ENCODE measurements at regions not wholly inside any gene's neighbourhood (a gene's known extent, or its start where the extent isn't known, plus 50 kb on each side); places are given as distances from the start of the nearest gene placed in this dataset.

- Histone ChIP-seq H3K79me1 (replicated peaks; ENCODE audit: low read length, poor library complexity, severe bottlenecking) (no peaks in the 10 kb centered on the region), H3K4me1 (ENCODE audit: control insufficient read depth, insufficient read depth, low read depth, low read length) (no peaks in the 10 kb centered on the region), H3K9ac (ENCODE audit: low read length) (no peak overlapping the region), H3K36me3 (ENCODE audit: control insufficient read depth in 1 of 2, insufficient read depth in 2 of 2, low read depth in 1 of 2, low read length in 2 of 2) (no peaks in the 10 kb centered on the region), H3K18ac (ENCODE audit: low read depth in 1 of 2, low read length in 2 of 2) (no peak overlapping the region), H3K4me2 (ENCODE audit: low read length, poor library complexity, severe bottlenecking) (no peak overlapping the region), H2BK12ac (ENCODE audit: low read length in 2 of 2) (no peak overlapping the region), H4K91ac (ENCODE audit: low read length) (no peak overlapping the region), H2AK5ac (ENCODE audit: low read length, severe bottlenecking) (no peak overlapping the region), H3K14ac (ENCODE audit: low read length in 2 of 2) (no peak overlapping the region), H2BK5ac (ENCODE audit: low read depth, low read length, poor library complexity, severe bottlenecking) (no peak overlapping the region), H2BK15ac (ENCODE audit: low read depth, poor library complexity, severe bottlenecking) (no peak overlapping the region), H3K27ac (ENCODE audit: low read length, poor library complexity, severe bottlenecking) (no peak overlapping the region), H3K23ac (ENCODE audit: low read length in 2 of 2) (no peak overlapping the region), H3K27me3 (ENCODE audit: control insufficient read depth in 1 of 2, insufficient read depth in 1 of 2, low read length in 2 of 2) (no peaks in the 10 kb centered on the region), H2AFZ (ENCODE audit: low read depth, low read length) (no peak overlapping the region), H3K4ac (ENCODE audit: low read depth in 1 of 2, low read length in 2 of 2) (no peak overlapping the region), H3K4me3 (ENCODE audit: insufficient read depth in 1 of 2, low read depth in 1 of 2, low read length in 2 of 2) (no peak overlapping the region), H2BK120ac (ENCODE audit: low read depth, low read length) (no peak overlapping the region), H4K8ac (ENCODE audit: low read length) (no peak overlapping the region), H3K9me3 (ENCODE audit: control insufficient read depth, low read length) (peaks cover 9% of the 10 kb centered on the region)
- no peak for DNase-seq
- 50% methylated on average over 1 of the region's 1 CpG for WGBS
These were observed 326.2 kb upstream of the FSHR start for GRCh38 chr2:49480520-49480919.

DNA sequence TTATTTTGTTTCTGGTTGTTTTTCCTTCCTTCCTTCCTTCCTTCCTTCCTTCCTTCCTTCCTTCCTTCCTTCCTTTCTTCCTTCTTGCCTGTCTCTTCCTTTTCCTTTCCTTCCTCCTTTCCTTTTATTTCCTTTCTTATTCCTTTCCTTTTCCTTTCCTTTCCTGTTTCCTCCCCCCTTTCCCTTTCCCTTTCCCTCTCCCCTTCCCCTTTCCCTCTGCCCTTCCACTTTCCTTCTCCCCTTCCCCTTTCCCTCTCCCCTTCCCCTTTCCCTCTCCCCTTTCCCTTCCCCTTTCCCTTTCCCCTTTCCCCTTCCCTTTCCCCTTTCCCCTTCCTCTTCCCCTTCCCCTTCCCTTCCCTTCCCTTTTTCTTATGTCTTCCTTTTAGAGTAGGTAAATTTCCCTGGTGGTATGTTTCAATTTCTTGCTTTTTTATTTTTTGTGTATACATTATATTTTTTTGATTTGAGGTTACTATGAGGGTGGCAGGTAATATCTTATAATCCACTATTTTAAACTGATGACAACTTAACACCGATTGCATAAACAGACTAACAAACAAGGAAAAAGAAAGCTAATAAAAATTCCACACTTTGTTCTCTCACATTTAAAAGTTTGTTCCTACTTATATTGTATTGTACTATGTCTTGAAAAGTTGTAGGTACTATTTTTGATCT is 311.0 kb upstream of the FSHR start:
- no CpG with 5 or more reads among the region's 1 CpG for WGBS
- no peak overlapping the region for H3K4me3 ChIP-seq (ENCODE audit: insufficient read depth in 1 of 2, low read depth in 1 of 2, low read length in 2 of 2)

GRCh38 chr2:49459314-49459993 is 305.1 kb upstream of the FSHR start:
- Histone ChIP-seq H3K36me3 (ENCODE audit: control insufficient read depth in 1 of 2, insufficient read depth in 2 of 2, low read depth in 1 of 2, low read length in 2 of 2) (no peaks in the 10 kb centered on the region), H3K14ac (ENCODE audit: low read length in 2 of 2) (no peak overlapping the region), H3K23ac (ENCODE audit: low read length in 2 of 2) (no peak overlapping the region), H2AFZ (ENCODE audit: low read depth, low read length) (no peak overlapping the region), H4K8ac (ENCODE audit: low read length) (no peak overlapping the region), H2BK15ac (ENCODE audit: low read depth, poor library complexity, severe bottlenecking) (no peak overlapping the region), H3K4ac (ENCODE audit: low read depth in 1 of 2, low read length in 2 of 2) (no peak overlapping the region), H4K91ac (ENCODE audit: low read length) (no peak overlapping the region), H3K9me3 (ENCODE audit: control insufficient read depth, low read length) (peaks cover 6% of the 10 kb centered on the region), H2BK12ac (ENCODE audit: low read length in 2 of 2) (no peak overlapping the region), H3K4me1 (ENCODE audit: control insufficient read depth, insufficient read depth, low read depth, low read length) (no peaks in the 10 kb centered on the region), H3K4me2 (ENCODE audit: low read length, poor library complexity, severe bottlenecking) (no peak overlapping the region), H2BK120ac (ENCODE audit: low read depth, low read length) (no peak overlapping the region), H2BK5ac (ENCODE audit: low read depth, low read length, poor library complexity, severe bottlenecking) (no peak overlapping the region), H3K4me3 (ENCODE audit: insufficient read depth in 1 of 2, low read depth in 1 of 2, low read length in 2 of 2) (no peak overlapping the region), H3K79me1 (replicated peaks; ENCODE audit: low read length, poor library complexity, severe bottlenecking) (no peaks in the 10 kb centered on the region), H3K9ac (ENCODE audit: low read length) (no peak overlapping the region), H2AK5ac (ENCODE audit: low read length, severe bottlenecking) (no peak overlapping the region), H3K18ac (ENCODE audit: low read depth in 1 of 2, low read length in 2 of 2) (no peak overlapping the region), H3K27me3 (ENCODE audit: control insufficient read depth in 1 of 2, insufficient read depth in 1 of 2, low read length in 2 of 2) (no peaks in the 10 kb centered on the region), H3K27ac (ENCODE audit: low read length, poor library complexity, severe bottlenecking) (no peak overlapping the region)
- WGBS: 100% methylated on average over 1 of the region's 3 CpGs
- no peak for DNase-seq

More for the DNA sequence above, 311.0 kb upstream of the FSHR start:
- H3K27ac ChIP-seq (ENCODE audit: low read length, poor library complexity, severe bottlenecking): no peak overlapping the region
- H3K4ac ChIP-seq (ENCODE audit: low read depth in 1 of 2, low read length in 2 of 2): no peak overlapping the region
- no peak overlapping the region for H3K14ac ChIP-seq (ENCODE audit: low read length in 2 of 2)
- no peak overlapping the region for H2AFZ ChIP-seq (ENCODE audit: low read depth, low read length)
- H4K8ac ChIP-seq (ENCODE audit: low read length): no peak overlapping the region
- no peak overlapping the region for H2BK5ac ChIP-seq (ENCODE audit: low read depth, low read length, poor library complexity, severe bottlenecking)
- no peaks in the 10 kb centered on the region for H3K4me1 ChIP-seq (ENCODE audit: control insufficient read depth, insufficient read depth, low read depth, low read length)
- H3K27me3 ChIP-seq (ENCODE audit: control insufficient read depth in 1 of 2, insufficient read depth in 1 of 2, low read length in 2 of 2): no peaks in the 10 kb centered on the region
- no peak overlapping the region for H3K4me2 ChIP-seq (ENCODE audit: low read length, poor library complexity, severe bottlenecking)
- no peak overlapping the region for H4K91ac ChIP-seq (ENCODE audit: low read length)
- DNase-seq: no peak
- H3K23ac ChIP-seq (ENCODE audit: low read length in 2 of 2): no peak overlapping the region
- no peak overlapping the region for H2BK15ac ChIP-seq (ENCODE audit: low read depth, poor library complexity, severe bottlenecking)
- no peak overlapping the region for H3K9ac ChIP-seq (ENCODE audit: low read length)
- H3K18ac ChIP-seq (ENCODE audit: low read depth in 1 of 2, low read length in 2 of 2): no peak overlapping the region
- no peak overlapping the region for H2BK120ac ChIP-seq (ENCODE audit: low read depth, low read length)
- H3K9me3 ChIP-seq (ENCODE audit: control insufficient read depth, low read length): peaks cover 18% of the 10 kb centered on the region
- H2BK12ac ChIP-seq (ENCODE audit: low read length in 2 of 2): no peak overlapping the region
- H2AK5ac ChIP-seq (ENCODE audit: low read length, severe bottlenecking): no peak overlapping the region
- no peaks in the 10 kb centered on the region for H3K79me1 ChIP-seq (replicated peaks; ENCODE audit: low read length, poor library complexity, severe bottlenecking)
- H3K36me3 ChIP-seq (ENCODE audit: control insufficient read depth in 1 of 2, insufficient read depth in 2 of 2, low read depth in 1 of 2, low read length in 2 of 2): no peaks in the 10 kb centered on the region

DNA sequence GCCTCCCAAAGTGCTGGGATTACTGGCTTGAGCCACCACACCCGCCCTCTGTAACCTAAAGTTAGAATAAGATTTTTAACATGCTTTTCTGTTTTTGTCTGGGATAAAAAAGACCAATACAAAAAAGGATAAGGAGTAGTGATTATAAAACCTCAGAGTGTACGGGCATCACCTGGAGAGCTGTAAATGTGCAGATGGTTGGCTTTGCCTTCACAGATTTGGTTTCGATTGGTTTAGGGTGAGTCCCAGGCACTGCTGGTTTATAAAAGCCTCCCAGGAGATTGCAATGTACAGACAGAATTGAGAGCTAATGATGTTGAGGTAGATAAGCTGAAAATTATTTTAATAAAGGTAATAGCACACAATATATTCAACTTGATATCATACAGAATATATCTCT is 289.7 kb upstream of the FSHR start:
- no peak overlapping the region for H4K91ac ChIP-seq (ENCODE audit: low read length)
- H2BK15ac ChIP-seq (ENCODE audit: low read depth, poor library complexity, severe bottlenecking): no peak overlapping the region
- H3K14ac ChIP-seq (ENCODE audit: low read length in 2 of 2): no peak overlapping the region
- H3K4me1 ChIP-seq (ENCODE audit: control insufficient read depth, insufficient read depth, low read depth, low read length): no peaks in the 10 kb centered on the region
- 70% methylated on average over 2 of the region's 3 CpGs for WGBS
- no peak overlapping the region for H2BK5ac ChIP-seq (ENCODE audit: low read depth, low read length, poor library complexity, severe bottlenecking)
- H3K23ac ChIP-seq (ENCODE audit: low read length in 2 of 2): no peak overlapping the region
- no peak overlapping the region for H3K4me3 ChIP-seq (ENCODE audit: insufficient read depth in 1 of 2, low read depth in 1 of 2, low read length in 2 of 2)
- no peak overlapping the region for H3K18ac ChIP-seq (ENCODE audit: low read depth in 1 of 2, low read length in 2 of 2)
- H3K36me3 ChIP-seq (ENCODE audit: control insufficient read depth in 1 of 2, insufficient read depth in 2 of 2, low read depth in 1 of 2, low read length in 2 of 2): no peaks in the 10 kb centered on the region
- H3K79me1 ChIP-seq (replicated peaks; ENCODE audit: low read length, poor library complexity, severe bottlenecking): no peaks in the 10 kb centered on the region
- no peak overlapping the region for H3K4me2 ChIP-seq (ENCODE audit: low read length, poor library complexity, severe bottlenecking)
- H3K27ac ChIP-seq (ENCODE audit: low read length, poor library complexity, severe bottlenecking): no peak overlapping the region
- H2BK120ac ChIP-seq (ENCODE audit: low read depth, low read length): no peak overlapping the region
- no peaks in the 10 kb centered on the region for H3K27me3 ChIP-seq (ENCODE audit: control insufficient read depth in 1 of 2, insufficient read depth in 1 of 2, low read length in 2 of 2)
- DNase-seq: no peak
- no peak overlapping the region for H3K9ac ChIP-seq (ENCODE audit: low read length)
- no peak overlapping the region for H3K4ac ChIP-seq (ENCODE audit: low read depth in 1 of 2, low read length in 2 of 2)
- H4K8ac ChIP-seq (ENCODE audit: low read length): no peak overlapping the region
- no peak overlapping the region for H2BK12ac ChIP-seq (ENCODE audit: low read length in 2 of 2)
- H2AFZ ChIP-seq (ENCODE audit: low read depth, low read length): no peak overlapping the region
- no peaks in the 10 kb centered on the region for H3K9me3 ChIP-seq (ENCODE audit: control insufficient read depth, low read length)
- no peak overlapping the region for H2AK5ac ChIP-seq (ENCODE audit: low read length, severe bottlenecking)

Data from mesenchymal stem cell (in vitro differentiated cells and primary cell).